HG03342 (cell line): ENCODE measurements at regions not wholly inside any gene's neighbourhood (a gene's known extent, or its start where the extent isn't known, plus 50 kb on each side); places are given as distances from the start of the nearest gene placed in this dataset.

Experiments
- ATAC-seq: cut with Tn5 transposase; IDR thresholded peaks from one replicate; pipeline ENCODE4 v1.9.1; 2021; ENCODE audit warnings: mild to moderate bottlenecking, moderate library complexity; ENCODE audit not compliant: unreplicated experiment

DNA sequence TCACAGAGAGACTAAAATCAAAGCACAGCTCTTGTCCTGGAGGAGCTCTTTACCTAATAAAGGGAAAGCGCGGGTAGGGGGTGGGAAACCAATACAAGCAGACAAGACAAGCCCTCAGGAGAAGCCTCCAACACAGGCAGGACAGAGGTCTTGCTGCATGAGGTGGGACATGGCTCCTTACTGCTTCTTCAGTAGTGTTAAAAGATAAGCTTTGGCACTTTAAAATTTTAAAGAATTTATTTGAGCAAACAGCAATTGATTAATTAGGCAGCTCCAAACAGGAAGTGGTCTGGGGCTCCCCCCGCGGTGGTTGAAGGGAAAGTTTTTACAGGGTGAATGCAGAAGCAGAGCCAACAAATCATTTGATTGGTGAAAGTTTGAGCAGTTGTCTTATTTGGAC, 50.3 kb upstream of the MACC1 start:
- peak; percentile 41 for ATAC-seq

DNA sequence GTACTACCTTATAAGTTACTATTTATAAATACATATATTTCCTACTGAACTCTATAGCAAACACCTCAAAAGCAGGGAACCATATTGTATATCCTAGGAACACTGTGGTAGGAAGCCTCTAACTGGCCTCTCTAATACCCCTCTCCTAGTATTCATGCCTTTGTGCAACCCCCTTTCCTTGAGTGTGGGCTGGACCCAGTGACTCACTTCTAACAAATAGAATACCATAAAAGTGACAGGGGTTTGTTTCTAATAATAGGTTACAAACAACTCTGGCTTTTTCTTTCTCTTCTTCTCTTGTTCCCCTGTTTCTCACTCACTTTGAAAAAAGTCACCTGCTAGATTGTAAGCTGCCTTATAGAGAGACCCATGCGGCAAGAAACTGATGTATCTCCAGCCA, 51.6 kb upstream of the MACC1 start:
- no peak for ATAC-seq

GRCh38 chr7:20269726-20270125, 52.5 kb upstream of the MACC1 start:
- no peak for ATAC-seq

- ATAC-seq: no peak
These were observed 53.2 kb upstream of the MACC1 start for GRCh38 chr7:20270371-20270770.

DNA sequence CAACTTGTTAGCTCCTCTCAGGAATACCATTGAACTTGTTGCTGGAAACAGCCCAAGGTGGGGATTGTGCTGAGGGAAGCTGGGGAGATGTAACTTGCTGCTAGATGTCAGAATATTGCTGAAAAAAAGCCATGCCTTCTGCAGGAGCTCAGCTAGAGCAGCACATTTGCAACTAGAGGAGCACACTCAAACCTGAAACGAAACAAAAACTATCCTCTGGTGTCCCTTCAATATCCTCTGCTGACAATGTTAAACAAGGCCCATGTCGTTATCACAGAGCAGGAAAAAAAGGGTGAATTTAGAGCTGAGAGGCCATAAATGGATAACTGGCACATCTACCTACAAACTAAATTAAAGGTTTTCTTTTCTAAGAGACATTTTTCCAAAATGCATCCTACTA, 53.7 kb upstream of the MACC1 start:
- ATAC-seq: peak; percentile 95

DNA sequence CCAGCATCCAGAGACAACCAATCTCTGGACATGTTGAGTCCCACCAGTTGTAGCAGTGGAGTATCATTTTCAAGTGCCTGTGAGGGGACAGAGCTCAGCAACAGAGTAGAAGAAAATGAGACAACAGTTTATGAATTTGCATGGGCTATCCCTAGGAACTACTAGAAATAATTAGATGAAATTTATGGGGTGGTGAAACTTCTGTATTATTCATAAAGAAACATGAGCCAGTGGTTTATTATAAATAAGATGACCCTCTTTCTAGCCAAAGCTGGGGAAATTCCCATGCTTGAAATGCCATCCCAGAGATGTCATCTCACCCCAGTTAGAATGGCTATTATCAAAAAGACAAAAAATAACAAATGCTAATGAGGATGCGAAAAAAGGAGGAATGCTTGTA, 55.1 kb upstream of the ITGB8 start:
- no peak for ATAC-seq

DNA sequence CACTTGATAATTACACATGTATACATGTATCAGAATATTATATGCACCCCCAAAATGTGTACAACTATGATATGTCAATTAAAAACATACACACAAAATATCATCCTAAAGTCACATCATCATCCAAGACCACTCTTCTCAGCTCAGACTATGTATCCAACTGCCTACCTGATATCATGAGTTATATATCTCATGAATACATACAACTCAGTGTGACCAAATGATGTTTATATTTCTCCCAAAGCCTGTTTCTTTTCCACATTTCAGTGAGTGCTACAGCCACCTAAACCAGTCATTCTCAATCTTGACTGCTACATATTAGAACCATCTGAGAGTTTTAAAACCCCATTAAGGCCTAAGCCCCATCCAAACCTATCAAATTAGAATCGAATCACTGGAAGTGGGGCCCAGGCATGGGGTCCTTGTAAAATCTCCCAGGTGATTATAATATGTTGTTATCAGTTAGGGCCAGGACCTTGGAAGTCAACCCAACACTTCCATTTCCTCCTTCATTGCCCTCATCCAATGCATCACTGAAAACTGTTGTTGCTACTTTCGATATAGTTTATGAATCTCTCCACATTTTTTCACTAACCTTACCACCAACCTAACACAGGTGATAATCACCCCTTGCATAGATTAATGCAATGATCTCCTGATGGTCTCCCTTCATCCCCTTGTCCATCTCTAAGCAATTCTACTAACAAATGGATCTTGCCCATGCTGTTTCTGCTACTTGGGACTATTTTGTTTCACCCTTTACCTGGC, 53.8 kb upstream of the ITGB8 start:
- ATAC-seq: no peak

- ATAC-seq: no peak
These were observed 50.7 kb upstream of the ITGB8 start for GRCh38 chr7:20279979-20280378.

DNA sequence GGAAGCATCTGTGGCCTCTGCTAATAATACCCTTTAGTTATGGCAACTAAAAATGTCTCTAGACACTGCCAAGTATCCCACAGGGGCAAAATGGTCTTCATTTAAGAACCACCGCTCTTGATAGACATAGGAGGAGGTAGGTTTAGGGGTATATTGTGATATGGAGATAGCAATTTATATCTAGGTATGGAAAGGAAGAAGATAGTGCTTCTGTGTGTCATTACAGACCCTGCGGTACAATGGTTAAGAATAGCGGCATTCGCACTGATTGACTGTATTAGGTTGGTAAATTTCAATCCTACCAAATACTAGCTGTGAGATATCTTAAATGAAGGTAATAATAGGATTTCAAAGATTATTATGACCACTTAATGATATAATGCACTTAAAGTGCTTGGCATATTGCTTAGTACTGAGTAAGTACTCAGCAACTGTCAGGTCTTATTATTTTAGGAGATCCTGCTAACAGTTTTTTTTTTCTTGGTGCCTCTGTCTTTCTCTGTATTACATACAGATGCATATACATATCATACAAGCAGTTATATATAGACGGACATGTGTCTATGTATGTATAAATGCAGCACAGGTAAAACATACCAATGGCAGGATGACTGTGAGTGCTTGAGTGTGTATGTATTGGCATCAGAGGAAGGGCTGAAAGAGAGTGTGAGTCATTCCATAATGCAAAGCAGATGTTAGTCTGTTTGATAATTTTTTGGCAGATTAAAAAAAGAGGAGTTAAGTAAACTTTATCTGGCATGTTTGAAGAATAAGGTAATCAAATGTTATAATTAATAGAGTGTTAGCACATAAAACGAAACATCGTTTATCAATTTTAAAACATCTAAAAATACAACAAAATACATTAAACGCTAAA, 50.0 kb upstream of the ITGB8 start:
- ATAC-seq: no peak
